HFFc6 (cell line): ENCODE measurements at regions not wholly inside any gene's neighbourhood (a gene's known extent, or its start where the extent isn't known, plus 50 kb on each side); places are given as distances from the start of the nearest gene placed in this dataset.
"Not testable (repeated sequence)": the region's sequence is repeated elsewhere in the genome, so short reads cannot be mapped to it uniquely, and the experiment has no call there.

Experiments
- DNase-seq: peaks from one replicate; pipeline ENCODE4 v3.0.0-alpha.2; 2018
- H3K27ac Mint-ChIP-seq: 2 replicates; pipeline ENCODE4 v1.8.0; 2020; ENCODE audit warnings: mild to moderate bottlenecking, mixed read lengths
- H3K27me3 Mint-ChIP-seq: 2 replicates; pipeline ENCODE4 v1.8.0; 2021; ENCODE audit warnings: mild to moderate bottlenecking, moderate library complexity, mixed read lengths; ENCODE audit not compliant: insufficient read depth
- H3K36me3 Mint-ChIP-seq: 2 replicates; pipeline ENCODE4 v1.8.0; 2021; ENCODE audit warnings: low read depth, mixed read lengths
- H3K4me1 Mint-ChIP-seq: 2 replicates; pipeline ENCODE4 v1.8.0; 2020; ENCODE audit warnings: low read depth, mixed read lengths
- H3K4me3 Mint-ChIP-seq: 2 replicates; pipeline ENCODE4 v1.8.0; 2020; ENCODE audit warnings: mild to moderate bottlenecking, moderate library complexity, mixed read lengths
- H3K9me3 Mint-ChIP-seq: 2 replicates; pipeline ENCODE4 v1.8.0; 2020; ENCODE audit warnings: mild to moderate bottlenecking, mixed read lengths
- CTCF ChIP-seq: fragments of 200-600 bp; sonication (generic); IDR thresholded peaks from 2 replicates; pipeline ENCODE4 v1.5.0; 2021; ENCODE audit warnings: antibody characterized with exemption, mild to moderate bottlenecking

- Mint-ChIP-seq H3K27me3 (peaks cover 1% of the 10 kb centered on the region), H3K4me3 (no peak overlapping the region), H3K27ac (no peak overlapping the region), H3K4me1 (no peaks in the 10 kb centered on the region), H3K9me3 (peaks cover 26% of the 10 kb centered on the region), H3K36me3 (no peaks in the 10 kb centered on the region; the same call in 1 of the 2 replicates)
- DNase-seq, result no peak
- TF ChIP-seq CTCF, result no peak
These were observed 109.6 kb downstream of the KCNJ2 start for GRCh38 chr17:70278844-70279462.

GRCh38 chr17:70286391-70286790 lies 117.1 kb downstream of the KCNJ2 start:
- Mint-ChIP-seq H3K4me1 (no peaks in the 10 kb centered on the region), H3K36me3 (no peaks in the 10 kb centered on the region; the same call in 1 of the 2 replicates), H3K4me3 (no peak overlapping the region), H3K27me3 (0 out of 2 replicates have a peak, but pooled peaks cover 2% of the 10 kb centered on the region), H3K9me3 (peaks cover 37% of the 10 kb centered on the region), H3K27ac (no peak overlapping the region)
- DNase-seq, result no peak
- TF ChIP-seq CTCF, result no peak

- no peak for DNase-seq
- no peak for TF ChIP-seq CTCF
These were observed 119.4 kb downstream of the KCNJ2 start for GRCh38 chr17:70288540-70289290.

GRCh38 chr17:70290770-70291169 lies 121.4 kb downstream of the KCNJ2 start:
- Mint-ChIP-seq H3K4me3 (no peak overlapping the region), H3K27ac (no peak overlapping the region), H3K27me3 (0 out of 2 replicates have a peak, but pooled peaks cover 2% of the 10 kb centered on the region), H3K36me3 (no peaks in the 10 kb centered on the region; the same call in 1 of the 2 replicates), H3K9me3 (peaks cover 26% of the 10 kb centered on the region), H3K4me1 (no peaks in the 10 kb centered on the region)
- TF ChIP-seq CTCF, result no peak
- no peak for DNase-seq

More at GRCh38 chr17:70288540-70289290, 119.4 kb downstream of the KCNJ2 start:
- H3K27me3 Mint-ChIP-seq, result 0 out of 2 replicates have a peak, but pooled peaks cover 2% of the 10 kb centered on the region
- H3K9me3 Mint-ChIP-seq, result peaks cover 32% of the 10 kb centered on the region
- H3K36me3 Mint-ChIP-seq, result no peaks in the 10 kb centered on the region
- no peaks in the 10 kb centered on the region for H3K4me1 Mint-ChIP-seq
- H3K27ac Mint-ChIP-seq, result no peak overlapping the region
- no peak overlapping the region for H3K4me3 Mint-ChIP-seq

- Mint-ChIP-seq H3K4me1 (no peaks in the 10 kb centered on the region), H3K27ac (no peak overlapping the region), H3K36me3 (no peaks in the 10 kb centered on the region; the same call in 1 of the 2 replicates), H3K27me3 (0 out of 2 replicates have a peak, but pooled peaks cover 2% of the 10 kb centered on the region), H3K9me3 (peaks cover 36% of the 10 kb centered on the region), H3K4me3 (no peak overlapping the region)
- no peak for DNase-seq
- no peak for TF ChIP-seq CTCF
These were observed 123.0 kb downstream of the KCNJ2 start for GRCh38 chr17:70292366-70292765.

GRCh38 chr17:70293564-70294310 lies 124.4 kb downstream of the KCNJ2 start:
- H3K27ac Mint-ChIP-seq, H3K4me1 Mint-ChIP-seq, H3K36me3 Mint-ChIP-seq, H3K27me3 Mint-ChIP-seq, DNase-seq, H3K4me3 Mint-ChIP-seq: not testable (repeated sequence)
- H3K9me3 Mint-ChIP-seq, result peaks cover 32% of the 10 kb centered on the region
